Left lung (tissue), 4 donors: ENCODE measurements at regions not wholly inside any gene's neighbourhood (a gene's known extent, or its start where the extent isn't known, plus 50 kb on each side); places are given as distances from the start of the nearest gene placed in this dataset.

Source experiments
- ATAC-seq: fragments of 200-7000 bp; cut with Tn5 transposase; one replicate; pipeline ENCODE4 v1.9.1; 2020; ENCODE audit warnings: moderate library complexity
- DNase-seq, 4 donors: peaks; one replicate each; pipeline ENCODE4 v3.0.0-alpha.2; 2013 to 2020
- H3K27ac ChIP-seq, 2 donors: fragments of 200-600 bp; sonication (generic) in 1 of 2; one replicate each; pipeline versions ENCODE4 v1.5.0 to v1.8.0; 2020 to 2021
- H3K27me3 ChIP-seq, 2 donors: fragments of 200-600 bp; sonication (generic) in 1 of 2; one replicate each; pipeline versions ENCODE4 v1.5.0 to v1.8.0; 2020 to 2021
- H3K36me3 ChIP-seq, 2 donors: fragments of 200-600 bp; sonication (generic) in 1 of 2; one replicate each; pipeline versions ENCODE4 v1.5.0 to v1.8.0; 2020 to 2021
- H3K4me1 ChIP-seq, 2 donors: fragments of 200-600 bp; one replicate each; pipeline ENCODE4 v1.8.0; 2021
- H3K4me3 ChIP-seq, 2 donors: fragments of 200-600 bp; sonication (generic) in 1 of 2; one replicate each; pipeline versions ENCODE4 v1.5.0 to v1.8.0; 2020 to 2021; ENCODE audit warnings: mild to moderate bottlenecking in 1 of 2
- H3K9me3 ChIP-seq, 2 donors: fragments of 200-600 bp; sonication (generic) in 1 of 2; one replicate each; pipeline versions ENCODE4 v1.5.0 to v1.8.0; 2020 to 2021
- CTCF ChIP-seq, 2 donors: fragments of 200-600 bp; sonication (generic) in 1 of 2; IDR thresholded peaks; one replicate each; pipeline versions ENCODE4 v1.5.0 to v1.8.0; 2021; ENCODE audit warnings: antibody characterized with exemption in 2 of 2
- intact Hi-C, 2 donors: fragments of 100-400 bp; cut with DNase I; formaldehyde crosslinking; loops; one replicate each; pipeline versions ENCODE4 v1.11.2 to v1.14.2; 2022
- donor health status: DM: no; HTN: yes; CAD: no.
- donor health status: DM: no; HTN: no; CAD: no.

GRCh38 chr2:118665784-118666529, 181.5 kb downstream of the EN1 start:
- TF ChIP-seq CTCF (IDR thresholded peaks at IDR 0.05): no peak
- intact Hi-C loops: no loop called here
- H3K9me3 ChIP-seq: no peaks in the 10 kb centered on the region

GRCh38 chr2:118661179-118661578, 186.3 kb downstream of the EN1 start:
- ATAC-seq (no peak), DNase-seq (no peak)
- Histone ChIP-seq H3K9me3 (no peaks in the 10 kb centered on the region), H3K36me3 (no peaks in the 10 kb centered on the region), H3K4me3 (no peak overlapping the region), H3K27me3 (no peaks in the 10 kb centered on the region), H3K4me1 (no peaks in the 10 kb centered on the region), H3K27ac (no peak overlapping the region)
- intact Hi-C loops: no loop called here
- no peak for TF ChIP-seq CTCF (IDR thresholded peaks at IDR 0.05)

More at GRCh38 chr2:118665784-118666529, 181.5 kb downstream of the EN1 start:
- Histone ChIP-seq H3K4me3 (no peak overlapping the region), H3K27ac (no peak overlapping the region), H3K4me1 (no peaks in the 10 kb centered on the region), H3K36me3 (no peaks in the 10 kb centered on the region), H3K27me3 (no peaks in the 10 kb centered on the region)
- DNase-seq: no peak
- no peak for ATAC-seq

- no peaks in the 10 kb centered on the region for H3K36me3 ChIP-seq
- intact Hi-C loops: no loop called here
- H3K4me3 ChIP-seq: no peak overlapping the region
- no peaks in the 10 kb centered on the region for H3K4me1 ChIP-seq
- no peak overlapping the region for H3K27ac ChIP-seq
- TF ChIP-seq CTCF (IDR thresholded peaks at IDR 0.05): no peak
- no peak for ATAC-seq
- H3K9me3 ChIP-seq: no peaks in the 10 kb centered on the region
- no peak for DNase-seq
- H3K27me3 ChIP-seq: no peaks in the 10 kb centered on the region
Observed at GRCh38 chr2:118658596-118659198, 188.8 kb downstream of the EN1 start.

GRCh38 chr2:118657466-118657865, 190.0 kb downstream of the EN1 start:
- ATAC-seq (no peak), DNase-seq (no peak)
- Histone ChIP-seq H3K4me3 (no peak overlapping the region), H3K27ac (no peak overlapping the region), H3K36me3 (no peaks in the 10 kb centered on the region), H3K4me1 (no peaks in the 10 kb centered on the region), H3K27me3 (no peaks in the 10 kb centered on the region), H3K9me3 (peaks cover 0 to 2% of the 10 kb centered on the region in 2 donors)
- intact Hi-C loops: no loop called here
- TF ChIP-seq CTCF (IDR thresholded peaks at IDR 0.05): no peak

- no peak overlapping the region for H3K4me3 ChIP-seq
- no peaks in the 10 kb centered on the region for H3K27me3 ChIP-seq
- H3K27ac ChIP-seq: no peak overlapping the region
- DNase-seq (no peak), ATAC-seq (no peak)
- no peaks in the 10 kb centered on the region for H3K36me3 ChIP-seq
- intact Hi-C loops: no loop called here
- peaks cover 0 to 5% of the 10 kb centered on the region in 2 donors for H3K9me3 ChIP-seq
- no peak for TF ChIP-seq CTCF (IDR thresholded peaks at IDR 0.05)
- H3K4me1 ChIP-seq: no peaks in the 10 kb centered on the region
Observed at GRCh38 chr2:118654945-118655344, 192.5 kb downstream of the EN1 start.
